ENCODE measurements at regions not wholly inside any gene's neighbourhood (a gene's known extent, or its start where the extent isn't known, plus 50 kb on each side); places are given as distances from the start of the nearest gene placed in this dataset.

- Histone ChIP-seq H3K79me2 (ENCODE audit: low read length) (no peaks in the 10 kb centered on the region), H3K4me2 (ENCODE audit: low read length) (no peak overlapping the region), H2AFZ (ENCODE audit: low read depth, low read length) (no peak overlapping the region), H3K9ac (ENCODE audit: low read length) (no peak overlapping the region), H3K27me3 (ENCODE audit: low read depth, low read length) (no peaks in the 10 kb centered on the region), H3K9me3 (ENCODE audit: insufficient read depth, low read length) (no peaks in the 10 kb centered on the region), H3K4me3 (ENCODE audit: low read length) (no peak overlapping the region), H3K4me1 (ENCODE audit: low read length) (no peaks in the 10 kb centered on the region), H3K36me3 (replicated peaks; ENCODE audit: low read depth, low read length) (no peaks in the 10 kb centered on the region), H4K20me1 (ENCODE audit: insufficient read depth, low read length) (no peaks in the 10 kb centered on the region), H3K27ac (ENCODE audit: low read length) (no peak overlapping the region)
- TF ChIP-seq EZH2phosphoT487 (IDR thresholded peaks at IDR 0.05; ENCODE audit: low read depth), result no peak
- no peak for TF ChIP-seq CTCF (IDR thresholded peaks at IDR 0.05; ENCODE audit: low read depth, low read length)
Measured at GRCh38 chr5:61894046-61894445, 412.0 kb upstream of the KIF2A start.

- Histone ChIP-seq H3K27ac (ENCODE audit: low read length) (no peak overlapping the region), H3K4me2 (ENCODE audit: low read length) (no peak overlapping the region), H3K79me2 (ENCODE audit: low read length) (no peaks in the 10 kb centered on the region), H3K4me3 (ENCODE audit: low read length) (no peak overlapping the region), H2AFZ (ENCODE audit: low read depth, low read length) (no peak overlapping the region), H3K9ac (ENCODE audit: low read length) (no peak overlapping the region), H3K4me1 (ENCODE audit: low read length) (peaks cover 10% of the 10 kb centered on the region), H3K27me3 (ENCODE audit: low read depth, low read length) (no peaks in the 10 kb centered on the region), H4K20me1 (ENCODE audit: insufficient read depth, low read length) (no peaks in the 10 kb centered on the region), H3K9me3 (ENCODE audit: insufficient read depth, low read length) (no peaks in the 10 kb centered on the region), H3K36me3 (replicated peaks; ENCODE audit: low read depth, low read length) (no peaks in the 10 kb centered on the region)
- no peak for TF ChIP-seq EZH2phosphoT487 (IDR thresholded peaks at IDR 0.05; ENCODE audit: low read depth)
- TF ChIP-seq CTCF (IDR thresholded peaks at IDR 0.05; ENCODE audit: low read depth, low read length), result no peak
Measured at GRCh38 chr5:61896811-61897210, 409.2 kb upstream of the KIF2A start.

- H3K79me2 ChIP-seq (ENCODE audit: low read length), result no peaks in the 10 kb centered on the region
- no peak overlapping the region for H3K4me2 ChIP-seq (ENCODE audit: low read length)
- peaks cover 10% of the 10 kb centered on the region for H3K4me1 ChIP-seq (ENCODE audit: low read length)
- no peak overlapping the region for H3K4me3 ChIP-seq (ENCODE audit: low read length)
- no peaks in the 10 kb centered on the region for H3K27me3 ChIP-seq (ENCODE audit: low read depth, low read length)
- no peaks in the 10 kb centered on the region for H3K9me3 ChIP-seq (ENCODE audit: insufficient read depth, low read length)
- no peak overlapping the region for H3K27ac ChIP-seq (ENCODE audit: low read length)
- H3K36me3 ChIP-seq (replicated peaks; ENCODE audit: low read depth, low read length), result no peaks in the 10 kb centered on the region
- no peaks in the 10 kb centered on the region for H4K20me1 ChIP-seq (ENCODE audit: insufficient read depth, low read length)
- H3K9ac ChIP-seq (ENCODE audit: low read length), result no peak overlapping the region
- H2AFZ ChIP-seq (ENCODE audit: low read depth, low read length), result no peak overlapping the region
- no peak for TF ChIP-seq CTCF (IDR thresholded peaks at IDR 0.05; ENCODE audit: low read depth, low read length)
- TF ChIP-seq EZH2phosphoT487 (IDR thresholded peaks at IDR 0.05; ENCODE audit: low read depth), result no peak
Measured at GRCh38 chr5:61897251-61897650, 408.8 kb upstream of the KIF2A start.

- H3K27me3 ChIP-seq (ENCODE audit: low read depth, low read length), result peaks cover 15% of the 10 kb centered on the region; the same call in 1 of the 2 replicates
- no peak for TF ChIP-seq CTCF (IDR thresholded peaks at IDR 0.05; ENCODE audit: low read depth, low read length)
- no peak for TF ChIP-seq EZH2phosphoT487 (IDR thresholded peaks at IDR 0.05; ENCODE audit: low read depth)
- H2AFZ ChIP-seq (ENCODE audit: low read depth, low read length), result no peak overlapping the region
- H3K36me3 ChIP-seq (replicated peaks; ENCODE audit: low read depth, low read length), result no peaks in the 10 kb centered on the region
- no peak overlapping the region for H3K4me2 ChIP-seq (ENCODE audit: low read length)
- H3K4me3 ChIP-seq (ENCODE audit: low read length), result no peak overlapping the region
- H4K20me1 ChIP-seq (ENCODE audit: insufficient read depth, low read length), result 0 out of 2 replicates have a peak, but pooled peaks cover under 1% of the 10 kb centered on the region
- no peaks in the 10 kb centered on the region for H3K9me3 ChIP-seq (ENCODE audit: insufficient read depth, low read length)
- peaks cover 17% of the 10 kb centered on the region for H3K4me1 ChIP-seq (ENCODE audit: low read length)
- no peak overlapping the region for H3K27ac ChIP-seq (ENCODE audit: low read length)
- no peaks in the 10 kb centered on the region for H3K79me2 ChIP-seq (ENCODE audit: low read length)
- H3K9ac ChIP-seq (ENCODE audit: low read length), result no peak overlapping the region
Measured at GRCh38 chr5:61901997-61902396, 404.0 kb upstream of the KIF2A start.

Data from OCI-LY3 (cell line).